Heart left ventricle (tissue), 13 donors: ENCODE measurements at regions not wholly inside any gene's neighbourhood (a gene's known extent, or its start where the extent isn't known, plus 50 kb on each side); places are given as distances from the start of the nearest gene placed in this dataset.

Experiments used
- CTCF ChIP-seq, 12 donors: fragments of 200-600 bp; sonication (generic) in 4 of 12; IDR thresholded peaks; one replicate each; pipeline versions ENCODE4 v1.5.0 to v1.8.0; 2018 to 2022; ENCODE audit warnings: antibody characterized with exemption in 12 of 12, mild to moderate bottlenecking in 5 of 12
- POLR2A ChIP-seq, 2 donors: fragments of 450-650 bp; IDR thresholded peaks; one replicate each; pipeline ENCODE4 v1.6.1; 2017; ENCODE audit warnings: antibody characterized with exemption in 2 of 2, mild to moderate bottlenecking in 2 of 2, moderate library complexity in 2 of 2
- donor health status: ischemic (EF 13 %, LVEDD 7.1; RV severe dilation, severe dysfunction).
- donor health status: DM: no; HTN: yes; CAD: no.
- donor health status: DM: no; HTN: no; CAD: no.
- donor health status: ischemic (EF 25% LVEDD 6.9; RV normal size, moderate dysfunction).
- donor health status: ischemic (EF 25% LVEDD 5.7; RV mildly dilated, moderate dysfunction).
- donor health status: ischemic (EF 35%, LVEDD 5.7; RV mildly dilated, moderate dysfunction).
- donor health status: nonischemic (EF 11% LVEDD 7.7; RV severe dilation, severe dysfunction).
- donor health status: DM: yes; HTN: yes; CAD: no.
- donor health status: PGD.
- donor health status: ischemic (EF 29% LVEDD 5.4; RV normal size, mild dysfunction).
- donor health status: nonischemic (EF 23%, LVEDD 6.1; RV moderate dilation, normal function).

GRCh38 chr2:163077241-163077640, 238.7 kb upstream of the KCNH7 start:
- TF ChIP-seq CTCF (IDR thresholded peaks at IDR 0.05) (no peak), POLR2A (IDR thresholded peaks at IDR 0.05) (no peak)
